ENCODE measurements at regions not wholly inside any gene's neighbourhood (a gene's known extent, or its start where the extent isn't known, plus 50 kb on each side); places are given as distances from the start of the nearest gene placed in this dataset.

- H3K27ac Mint-ChIP-seq: no peak overlapping the region
- DNase-seq: no peak
- TF ChIP-seq CTCF (IDR thresholded peaks at IDR 0.05): no peak
- peaks cover 43% of the 10 kb centered on the region for H3K4me1 Mint-ChIP-seq
- peaks cover 4% of the 10 kb centered on the region for H3K9me3 Mint-ChIP-seq
- H3K27me3 Mint-ChIP-seq (ENCODE audit: low read depth, poor library complexity): no peaks in the 10 kb centered on the region
- H3K4me3 Mint-ChIP-seq: no peak overlapping the region
- no peaks in the 10 kb centered on the region for H3K36me3 Mint-ChIP-seq (ENCODE audit: low read depth)
Measured at GRCh38 chr5:171596391-171596878, 177.0 kb downstream of the FGF18 start.

DNA sequence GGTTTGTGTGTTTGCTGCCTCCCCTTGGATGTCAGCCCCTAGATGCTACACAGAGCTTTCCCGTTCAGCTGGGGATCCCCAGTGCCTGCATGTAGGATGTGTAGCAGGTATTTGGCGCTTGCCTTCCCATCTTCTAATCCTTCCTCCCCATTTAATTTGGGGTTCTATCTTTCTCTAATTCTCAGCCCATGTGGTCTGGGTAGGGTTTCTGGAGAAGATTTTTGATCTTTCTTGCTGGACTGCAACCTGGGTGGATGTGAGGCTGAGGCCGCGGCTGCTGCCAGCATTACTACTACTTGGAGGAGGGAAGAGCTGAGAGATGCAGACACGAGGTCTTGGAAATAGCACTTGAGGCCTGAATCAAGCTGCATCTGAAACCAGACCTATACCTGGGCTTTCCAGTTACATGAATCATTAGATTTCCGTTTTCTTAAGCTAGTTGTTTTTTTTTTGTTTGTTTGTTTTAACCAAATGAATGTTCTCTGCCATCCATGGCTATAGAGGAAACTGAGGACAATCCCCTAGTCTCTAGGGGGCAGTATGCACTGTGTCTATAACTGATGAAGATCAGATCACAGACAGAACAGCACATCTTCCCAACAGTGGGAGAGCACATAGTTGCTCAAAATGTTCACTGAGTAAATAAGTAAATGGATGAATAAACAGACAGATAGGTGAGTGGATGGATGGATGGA, 178.6 kb downstream of the FGF18 start:
- no peak for TF ChIP-seq CTCF (IDR thresholded peaks at IDR 0.05)
- no peak overlapping the region for H3K4me3 Mint-ChIP-seq
- peaks cover 4% of the 10 kb centered on the region for H3K9me3 Mint-ChIP-seq
- H3K27me3 Mint-ChIP-seq (ENCODE audit: low read depth, poor library complexity): no peaks in the 10 kb centered on the region
- no peak for DNase-seq
- H3K27ac Mint-ChIP-seq: no peak overlapping the region
- H3K4me1 Mint-ChIP-seq: peaks cover 45% of the 10 kb centered on the region
- no peaks in the 10 kb centered on the region for H3K36me3 Mint-ChIP-seq (ENCODE audit: low read depth)

- DNase-seq: no peak
- H3K27me3 Mint-ChIP-seq (ENCODE audit: low read depth, poor library complexity): peaks cover 5% of the 10 kb centered on the region
- no peak overlapping the region for H3K27ac Mint-ChIP-seq
- H3K4me3 Mint-ChIP-seq: no peak overlapping the region
- H3K4me1 Mint-ChIP-seq: peaks cover 45% of the 10 kb centered on the region
- no peak for TF ChIP-seq CTCF (IDR thresholded peaks at IDR 0.05)
- no peaks in the 10 kb centered on the region for H3K36me3 Mint-ChIP-seq (ENCODE audit: low read depth)
- H3K9me3 Mint-ChIP-seq: peaks cover 4% of the 10 kb centered on the region
Measured at GRCh38 chr5:171598641-171599152, 179.2 kb downstream of the FGF18 start.

DNA sequence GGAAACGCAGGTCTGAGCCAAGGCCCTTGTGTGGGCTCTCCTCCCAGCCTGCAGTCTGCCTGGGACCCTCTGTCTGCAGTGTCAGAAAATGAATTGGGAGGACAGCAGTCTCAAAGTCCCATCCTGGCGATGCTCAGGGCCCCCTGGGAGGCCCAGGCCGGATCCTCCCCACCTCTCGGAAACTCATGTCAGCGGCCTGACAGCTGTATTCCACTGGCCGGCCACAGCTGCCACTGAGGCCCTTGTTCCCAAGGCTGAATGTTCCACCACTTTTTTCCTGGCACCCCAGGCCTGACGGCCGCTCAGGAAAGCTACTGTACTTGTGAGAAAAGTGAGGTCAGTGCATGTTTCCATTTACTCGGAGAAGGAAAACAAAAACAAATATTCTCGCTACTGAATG, 180.0 kb downstream of the FGF18 start:
- no peak overlapping the region for H3K4me3 Mint-ChIP-seq
- no peak for DNase-seq
- no peaks in the 10 kb centered on the region for H3K36me3 Mint-ChIP-seq (ENCODE audit: low read depth)
- no peak for TF ChIP-seq CTCF (IDR thresholded peaks at IDR 0.05)
- H3K4me1 Mint-ChIP-seq: peaks cover 45% of the 10 kb centered on the region
- peak overlapping the region; percentile 8 for H3K27ac Mint-ChIP-seq
- peaks cover 8% of the 10 kb centered on the region for H3K9me3 Mint-ChIP-seq
- H3K27me3 Mint-ChIP-seq (ENCODE audit: low read depth, poor library complexity): peaks cover 5% of the 10 kb centered on the region

- TF ChIP-seq CTCF (IDR thresholded peaks at IDR 0.05): no peak
- no peak for DNase-seq
- peaks cover 5% of the 10 kb centered on the region for H3K27me3 Mint-ChIP-seq (ENCODE audit: low read depth, poor library complexity)
- H3K9me3 Mint-ChIP-seq: peaks cover 15% of the 10 kb centered on the region
- no peak overlapping the region for H3K27ac Mint-ChIP-seq
- H3K4me1 Mint-ChIP-seq: peaks cover 45% of the 10 kb centered on the region
- H3K36me3 Mint-ChIP-seq (ENCODE audit: low read depth): no peaks in the 10 kb centered on the region
- H3K4me3 Mint-ChIP-seq: no peak overlapping the region
Measured at GRCh38 chr5:171599957-171600612, 180.6 kb downstream of the FGF18 start.
